Activated T-cell treated with anti-CD3 and anti-CD28 coated beads, Interleukin-2, amount 50 U/mL, for 4 hours (primary cell): ENCODE measurements at regions not wholly inside any gene's neighbourhood (a gene's known extent, or its start where the extent isn't known, plus 50 kb on each side); places are given as distances from the start of the nearest gene placed in this dataset.
"Not testable (repeated sequence)": the region's sequence is repeated elsewhere in the genome, so short reads cannot be mapped to it uniquely, and the experiment has no call there.

Source experiments
- ATAC-seq, 2 donors: fragments of 200-7000 bp; cut with Tn5 transposase; one replicate each; pipeline ENCODE4 v1.10.0; 2021
- DNase-seq: peaks from one replicate; pipeline ENCODE4 v3.0.0-alpha.2; 2020
- H3K27me3 Mint-ChIP-seq: one replicate; pipeline ENCODE4 v1.8.0; 2021; ENCODE audit warnings: low read depth, mixed read lengths
- H3K36me3 Mint-ChIP-seq: one replicate; pipeline ENCODE4 v1.8.0; 2022; ENCODE audit warnings: mixed read lengths; ENCODE audit not compliant: insufficient read depth
- H3K4me1 Mint-ChIP-seq: one replicate; pipeline ENCODE4 v1.8.0; 2021; ENCODE audit warnings: low read depth, mixed read lengths
- H3K4me3 Mint-ChIP-seq: one replicate; pipeline ENCODE4 v1.8.0; 2021; ENCODE audit warnings: mild to moderate bottlenecking, moderate library complexity, mixed read lengths
- H3K9me3 Mint-ChIP-seq: one replicate; pipeline ENCODE4 v1.8.0; 2021; ENCODE audit warnings: mixed read lengths

- Mint-ChIP-seq H3K27me3 (no peaks in the 10 kb centered on the region), H3K9me3 (peaks cover 10% of the 10 kb centered on the region), H3K36me3 (no peaks in the 10 kb centered on the region), H3K4me1 (no peaks in the 10 kb centered on the region), H3K4me3 (no peak overlapping the region)
- ATAC-seq (no peak), DNase-seq (no peak)
These were observed 161.1 kb downstream of the MRPS30 start for GRCh38 chr5:44969825-44970224.

GRCh38 chr5:44970963-44971362 lies 162.2 kb downstream of the MRPS30 start:
- H3K4me1 Mint-ChIP-seq, H3K36me3 Mint-ChIP-seq, H3K4me3 Mint-ChIP-seq, H3K27me3 Mint-ChIP-seq, DNase-seq, ATAC-seq: not testable (repeated sequence)
- peaks cover 10% of the 10 kb centered on the region for H3K9me3 Mint-ChIP-seq

GRCh38 chr5:44974813-44975212 lies 166.1 kb downstream of the MRPS30 start:
- DNase-seq (no peak), ATAC-seq (no peak)
- Mint-ChIP-seq H3K36me3 (no peaks in the 10 kb centered on the region), H3K4me3 (no peak overlapping the region), H3K27me3 (no peaks in the 10 kb centered on the region), H3K4me1 (no peaks in the 10 kb centered on the region), H3K9me3 (peaks cover 16% of the 10 kb centered on the region)

GRCh38 chr5:44981708-44982107 lies 173.0 kb downstream of the MRPS30 start:
- no peaks in the 10 kb centered on the region for H3K4me1 Mint-ChIP-seq
- H3K36me3 Mint-ChIP-seq: no peaks in the 10 kb centered on the region
- H3K9me3 Mint-ChIP-seq: peaks cover 44% of the 10 kb centered on the region
- H3K27me3 Mint-ChIP-seq: no peaks in the 10 kb centered on the region
- H3K4me3 Mint-ChIP-seq: no peak overlapping the region
- DNase-seq: no peak
- ATAC-seq: no peak

- ATAC-seq: no peak
- Mint-ChIP-seq H3K36me3 (no peaks in the 10 kb centered on the region), H3K9me3 (peaks cover 44% of the 10 kb centered on the region), H3K4me3 (no peak overlapping the region), H3K27me3 (no peaks in the 10 kb centered on the region), H3K4me1 (no peaks in the 10 kb centered on the region)
- DNase-seq: no peak
These were observed 174.3 kb downstream of the MRPS30 start for GRCh38 chr5:44983006-44983405.

GRCh38 chr5:44987026-44987425 lies 178.3 kb downstream of the MRPS30 start:
- H3K4me1 Mint-ChIP-seq: no peaks in the 10 kb centered on the region
- no peaks in the 10 kb centered on the region for H3K27me3 Mint-ChIP-seq
- no peak overlapping the region for H3K4me3 Mint-ChIP-seq
- H3K9me3 Mint-ChIP-seq: peaks cover 49% of the 10 kb centered on the region
- H3K36me3 Mint-ChIP-seq: no peaks in the 10 kb centered on the region
- no peak for ATAC-seq
- DNase-seq: no peak

GRCh38 chr5:44991693-44992092 lies 182.9 kb downstream of the MRPS30 start:
- Mint-ChIP-seq H3K4me3 (no peak overlapping the region), H3K27me3 (no peaks in the 10 kb centered on the region), H3K9me3 (peaks cover 29% of the 10 kb centered on the region), H3K36me3 (no peaks in the 10 kb centered on the region), H3K4me1 (no peaks in the 10 kb centered on the region)
- no peak for ATAC-seq
- no peak for DNase-seq

GRCh38 chr5:44993286-44993685 lies 184.5 kb downstream of the MRPS30 start:
- Mint-ChIP-seq H3K36me3 (no peaks in the 10 kb centered on the region), H3K27me3 (no peaks in the 10 kb centered on the region), H3K4me1 (no peaks in the 10 kb centered on the region), H3K4me3 (no peak overlapping the region), H3K9me3 (peaks cover 29% of the 10 kb centered on the region)
- DNase-seq (no peak), ATAC-seq (no peak)

- Mint-ChIP-seq H3K4me1 (no peaks in the 10 kb centered on the region), H3K36me3 (no peaks in the 10 kb centered on the region), H3K27me3 (no peaks in the 10 kb centered on the region), H3K4me3 (no peak overlapping the region), H3K9me3 (no peaks in the 10 kb centered on the region)
- DNase-seq: no peak
- no peak for ATAC-seq
These were observed 188.8 kb downstream of the MRPS30 start for GRCh38 chr5:44997506-44997905.

- not testable (repeated sequence) for H3K4me1 Mint-ChIP-seq, H3K4me3 Mint-ChIP-seq, H3K27me3 Mint-ChIP-seq, ATAC-seq, H3K9me3 Mint-ChIP-seq, H3K36me3 Mint-ChIP-seq, DNase-seq
These were observed 198.4 kb downstream of the MRPS30 start for GRCh38 chr5:45007102-45007501.

GRCh38 chr5:45017568-45017967 lies 208.8 kb downstream of the MRPS30 start:
- H3K4me3 Mint-ChIP-seq: no peak overlapping the region
- H3K4me1 Mint-ChIP-seq: no peaks in the 10 kb centered on the region
- H3K9me3 Mint-ChIP-seq: no peaks in the 10 kb centered on the region
- H3K27me3 Mint-ChIP-seq: no peaks in the 10 kb centered on the region
- ATAC-seq: no peak
- no peaks in the 10 kb centered on the region for H3K36me3 Mint-ChIP-seq
- DNase-seq: no peak

GRCh38 chr5:45029553-45029952 lies 220.8 kb downstream of the MRPS30 start:
- Mint-ChIP-seq H3K4me3 (no peak overlapping the region), H3K27me3 (no peaks in the 10 kb centered on the region), H3K9me3 (peaks cover 9% of the 10 kb centered on the region), H3K4me1 (no peaks in the 10 kb centered on the region), H3K36me3 (no peaks in the 10 kb centered on the region)
- ATAC-seq (no peak), DNase-seq (no peak)

GRCh38 chr5:45035991-45036390 lies 227.2 kb downstream of the MRPS30 start:
- DNase-seq (no peak), ATAC-seq (no peak)
- no peaks in the 10 kb centered on the region for H3K4me1 Mint-ChIP-seq
- no peak overlapping the region for H3K4me3 Mint-ChIP-seq
- no peaks in the 10 kb centered on the region for H3K9me3 Mint-ChIP-seq
- no peaks in the 10 kb centered on the region for H3K36me3 Mint-ChIP-seq
- H3K27me3 Mint-ChIP-seq: no peaks in the 10 kb centered on the region

- no peaks in the 10 kb centered on the region for H3K36me3 Mint-ChIP-seq
- H3K4me1 Mint-ChIP-seq: no peaks in the 10 kb centered on the region
- ATAC-seq (no peak), DNase-seq (no peak)
- H3K27me3 Mint-ChIP-seq: no peaks in the 10 kb centered on the region
- H3K4me3 Mint-ChIP-seq: no peak overlapping the region
- H3K9me3 Mint-ChIP-seq: no peaks in the 10 kb centered on the region
These were observed 229.2 kb downstream of the MRPS30 start for GRCh38 chr5:45037927-45038326.

GRCh38 chr5:45038366-45038987 lies 229.7 kb downstream of the MRPS30 start:
- ATAC-seq (no peak), DNase-seq (no peak)
- Mint-ChIP-seq H3K27me3 (no peaks in the 10 kb centered on the region), H3K4me3 (no peak overlapping the region), H3K36me3 (no peaks in the 10 kb centered on the region), H3K4me1 (no peaks in the 10 kb centered on the region), H3K9me3 (no peaks in the 10 kb centered on the region)

GRCh38 chr5:45042283-45042682 lies 233.5 kb downstream of the MRPS30 start:
- Mint-ChIP-seq H3K4me1 (no peaks in the 10 kb centered on the region), H3K4me3 (no peak overlapping the region), H3K9me3 (peaks cover 4% of the 10 kb centered on the region), H3K36me3 (no peaks in the 10 kb centered on the region), H3K27me3 (no peaks in the 10 kb centered on the region)
- no peak for ATAC-seq
- no peak for DNase-seq
